HCEC 1CT (cell line): ENCODE measurements at regions not wholly inside any gene's neighbourhood (a gene's known extent, or its start where the extent isn't known, plus 50 kb on each side); places are given as distances from the start of the nearest gene placed in this dataset.
"Not testable (repeated sequence)": the region's sequence is repeated elsewhere in the genome, so short reads cannot be mapped to it uniquely, and the experiment has no call there.

Source experiments
- DNase-seq: peaks from one replicate; pipeline ENCODE4 v3.0.0-alpha.2; 2017

- DNase-seq, result no peak
Observed at GRCh38 chr13:24563087-24563486, 50.5 kb upstream of the PARP4 start.

GRCh38 chr13:24563971-24564370 is 51.4 kb upstream of the PARP4 start:
- DNase-seq, result not testable (repeated sequence)

GRCh38 chr13:24564881-24565280 is 52.3 kb upstream of the PARP4 start:
- no peak for DNase-seq

GRCh38 chr13:24567593-24567992 is 55.0 kb upstream of the PARP4 start:
- peak; percentile 8 for DNase-seq

- no peak for DNase-seq
Observed at GRCh38 chr13:24574847-24575246, 62.3 kb upstream of the PARP4 start.

GRCh38 chr13:24580315-24580714 is 67.7 kb upstream of the PARP4 start:
- peak; percentile 10 for DNase-seq

- DNase-seq, result not testable (repeated sequence)
Observed at GRCh38 chr13:24581578-24581977, 69.0 kb upstream of the PARP4 start.

GRCh38 chr13:24591697-24592096 is 79.1 kb upstream of the PARP4 start:
- DNase-seq, result not testable (repeated sequence)

- DNase-seq, result not testable (repeated sequence)
Observed at GRCh38 chr13:24597906-24598670, 82.1 kb upstream of the ATP12A start.

- not testable (repeated sequence) for DNase-seq
Observed at GRCh38 chr13:24599019-24599791, 81.0 kb upstream of the ATP12A start.

GRCh38 chr13:24605923-24606372 is 74.3 kb upstream of the ATP12A start:
- peak; percentile 55 for DNase-seq

- DNase-seq, result no peak
Observed at GRCh38 chr13:24606486-24607170, 73.6 kb upstream of the ATP12A start.

GRCh38 chr13:24610956-24611355 is 69.3 kb upstream of the ATP12A start:
- no peak for DNase-seq

GRCh38 chr13:24612726-24613125 is 67.5 kb upstream of the ATP12A start:
- DNase-seq, result no peak

- no peak for DNase-seq
Observed at GRCh38 chr13:24613128-24613527, 67.1 kb upstream of the ATP12A start.

GRCh38 chr13:24613755-24614154 is 66.5 kb upstream of the ATP12A start:
- DNase-seq, result no peak

- no peak for DNase-seq
Observed at GRCh38 chr13:24614306-24615080, 65.7 kb upstream of the ATP12A start.

GRCh38 chr13:24615114-24615513 is 65.1 kb upstream of the ATP12A start:
- DNase-seq, result no peak

GRCh38 chr13:24615911-24616472 is 64.2 kb upstream of the ATP12A start:
- no peak for DNase-seq

GRCh38 chr13:24616514-24616913 is 63.7 kb upstream of the ATP12A start:
- no peak for DNase-seq

- DNase-seq, result no peak
Observed at GRCh38 chr13:24617256-24618010, 62.8 kb upstream of the ATP12A start.
